ENCODE measurements at regions not wholly inside any gene's neighbourhood (a gene's known extent, or its start where the extent isn't known, plus 50 kb on each side); places are given as distances from the start of the nearest gene placed in this dataset.
"Not testable (repeated sequence)": the region's sequence is repeated elsewhere in the genome, so short reads cannot be mapped to it uniquely, and the experiment has no call there.

GRCh38 chr13:83125791-83126190, 756.5 kb downstream of the SLITRK1 start:
- no CpG with 5 or more reads among the region's 1 CpG for WGBS, 2 donors (ENCODE audit: extremely low coverage in 2 of 2, insufficient read length in 2 of 2, insufficient replicate concordance in 1 of 2)
- no peaks in the 10 kb centered on the region for H3K36me3 ChIP-seq (replicated peaks in 1 of 2; ENCODE audit: control insufficient read depth in 2 of 2, insufficient read depth in 2 of 2, low read length in 2 of 2)
- H3K18ac ChIP-seq (ENCODE audit: low read length), result no peak overlapping the region
- no peak overlapping the region for H2BK5ac ChIP-seq (ENCODE audit: low read length)
- H3K9me3 ChIP-seq (replicated peaks in 1 of 2; ENCODE audit: control insufficient read depth in 2 of 2, insufficient read depth in 1 of 2, low read depth in 1 of 2, low read length in 2 of 2), result no peaks in the 10 kb centered on the region
- H2AK5ac ChIP-seq (ENCODE audit: low read depth, low read length), result no peak overlapping the region
- H4K91ac ChIP-seq (ENCODE audit: low read depth, low read length, poor library complexity), result no peak overlapping the region
- H3K4me3 ChIP-seq (ENCODE audit: low read length in 2 of 2), result no peak overlapping the region
- H3K9ac ChIP-seq (ENCODE audit: low read depth, low read length, poor library complexity), result no peak overlapping the region
- H3K4me1 ChIP-seq (ENCODE audit: control insufficient read depth in 2 of 2, insufficient read depth in 1 of 2, low read depth in 1 of 2, low read length in 2 of 2), result no peaks in the 10 kb centered on the region
- no peak overlapping the region for H2AFZ ChIP-seq (ENCODE audit: low read length)
- no peak overlapping the region for H2BK12ac ChIP-seq (ENCODE audit: low read length)
- H2BK15ac ChIP-seq (ENCODE audit: low read length), result no peak overlapping the region
- no peak overlapping the region for H4K8ac ChIP-seq (ENCODE audit: low read depth, low read length)
- H3K4ac ChIP-seq (ENCODE audit: low read length), result no peak overlapping the region
- no peak overlapping the region for H3K14ac ChIP-seq (ENCODE audit: low read length)
- no peak overlapping the region for H3K23ac ChIP-seq (ENCODE audit: low read depth, low read length, poor library complexity)
- H2BK120ac ChIP-seq (ENCODE audit: low read depth, low read length), result no peak overlapping the region
- H3K79me1 ChIP-seq (ENCODE audit: low read depth, low read length), result no peaks in the 10 kb centered on the region
- no peak overlapping the region for H3K4me2 ChIP-seq (ENCODE audit: insufficient read depth, low read length, poor library complexity, severe bottlenecking)
- no peak for DNase-seq (ENCODE audit: low spot score)
- no peak overlapping the region for H3K27ac ChIP-seq (replicated peaks; ENCODE audit: low read length)
- H3K27me3 ChIP-seq (ENCODE audit: control insufficient read depth in 3 of 3, insufficient read depth in 3 of 3, low read depth in 1 of 3, low read length in 3 of 3), result no peaks in the 10 kb centered on the region

- Histone ChIP-seq H2BK5ac (ENCODE audit: low read length) (no peak overlapping the region), H3K9me3 (replicated peaks in 1 of 2; ENCODE audit: control insufficient read depth in 2 of 2, insufficient read depth in 1 of 2, low read depth in 1 of 2, low read length in 2 of 2) (no peaks in the 10 kb centered on the region), H4K8ac (ENCODE audit: low read depth, low read length) (no peak overlapping the region), H2BK15ac (ENCODE audit: low read length) (no peak overlapping the region), H3K4me3 (ENCODE audit: low read length in 2 of 2) (no peak overlapping the region), H3K27me3 (ENCODE audit: control insufficient read depth in 3 of 3, insufficient read depth in 3 of 3, low read depth in 1 of 3, low read length in 3 of 3) (no peaks in the 10 kb centered on the region), H3K4me1 (ENCODE audit: control insufficient read depth in 2 of 2, insufficient read depth in 1 of 2, low read depth in 1 of 2, low read length in 2 of 2) (no peaks in the 10 kb centered on the region), H3K23ac (ENCODE audit: low read depth, low read length, poor library complexity) (no peak overlapping the region), H2BK120ac (ENCODE audit: low read depth, low read length) (no peak overlapping the region), H3K9ac (ENCODE audit: low read depth, low read length, poor library complexity) (no peak overlapping the region), H3K4me2 (ENCODE audit: insufficient read depth, low read length, poor library complexity, severe bottlenecking) (no peak overlapping the region), H3K18ac (ENCODE audit: low read length) (no peak overlapping the region), H2AK5ac (ENCODE audit: low read depth, low read length) (no peak overlapping the region), H3K27ac (replicated peaks; ENCODE audit: low read length) (no peak overlapping the region), H3K14ac (ENCODE audit: low read length) (no peak overlapping the region), H2AFZ (ENCODE audit: low read length) (no peak overlapping the region), H3K4ac (ENCODE audit: low read length) (no peak overlapping the region), H4K91ac (ENCODE audit: low read depth, low read length, poor library complexity) (no peak overlapping the region), H3K36me3 (replicated peaks in 1 of 2; ENCODE audit: control insufficient read depth in 2 of 2, insufficient read depth in 2 of 2, low read length in 2 of 2) (no peaks in the 10 kb centered on the region), H2BK12ac (ENCODE audit: low read length) (no peak overlapping the region), H3K79me1 (ENCODE audit: low read depth, low read length) (no peaks in the 10 kb centered on the region)
- DNase-seq (ENCODE audit: low spot score), result no peak
- no CpG with 5 or more reads among the region's 4 CpGs for WGBS, 2 donors (ENCODE audit: extremely low coverage in 2 of 2, insufficient read length in 2 of 2, insufficient replicate concordance in 1 of 2)
Observed at GRCh38 chr13:83121896-83122295, 760.4 kb downstream of the SLITRK1 start.

GRCh38 chr13:83117046-83117445, 765.2 kb downstream of the SLITRK1 start:
- Histone ChIP-seq H2BK120ac (ENCODE audit: low read depth, low read length) (no peak overlapping the region), H4K8ac (ENCODE audit: low read depth, low read length) (no peak overlapping the region), H3K9me3 (replicated peaks in 1 of 2; ENCODE audit: control insufficient read depth in 2 of 2, insufficient read depth in 1 of 2, low read depth in 1 of 2, low read length in 2 of 2) (no peaks in the 10 kb centered on the region), H3K14ac (ENCODE audit: low read length) (no peak overlapping the region), H3K27me3 (ENCODE audit: control insufficient read depth in 3 of 3, insufficient read depth in 3 of 3, low read depth in 1 of 3, low read length in 3 of 3) (no peaks in the 10 kb centered on the region), H3K36me3 (replicated peaks in 1 of 2; ENCODE audit: control insufficient read depth in 2 of 2, insufficient read depth in 2 of 2, low read length in 2 of 2) (no peaks in the 10 kb centered on the region), H2AFZ (ENCODE audit: low read length) (peak overlapping the region; percentile 32), H2BK12ac (ENCODE audit: low read length) (no peak overlapping the region), H3K23ac (ENCODE audit: low read depth, low read length, poor library complexity) (no peak overlapping the region), H3K79me1 (ENCODE audit: low read depth, low read length) (no peaks in the 10 kb centered on the region), H3K4ac (ENCODE audit: low read length) (no peak overlapping the region), H3K4me1 (ENCODE audit: control insufficient read depth in 2 of 2, insufficient read depth in 1 of 2, low read depth in 1 of 2, low read length in 2 of 2) (no peaks in the 10 kb centered on the region), H2BK15ac (ENCODE audit: low read length) (no peak overlapping the region), H2AK5ac (ENCODE audit: low read depth, low read length) (no peak overlapping the region), H3K4me3 (ENCODE audit: low read length in 2 of 2) (no peak overlapping the region), H3K9ac (ENCODE audit: low read depth, low read length, poor library complexity) (no peak overlapping the region), H3K4me2 (ENCODE audit: insufficient read depth, low read length, poor library complexity, severe bottlenecking) (no peak overlapping the region), H4K91ac (ENCODE audit: low read depth, low read length, poor library complexity) (no peak overlapping the region), H3K27ac (replicated peaks; ENCODE audit: low read length) (no peak overlapping the region), H2BK5ac (ENCODE audit: low read length) (no peak overlapping the region), H3K18ac (ENCODE audit: low read length) (no peak overlapping the region)
- no peak for DNase-seq (ENCODE audit: low spot score)
- WGBS, 2 donors (ENCODE audit: extremely low coverage in 2 of 2, insufficient read length in 2 of 2, insufficient replicate concordance in 1 of 2), result no CpG with 5 or more reads among the region's 4 CpGs

GRCh38 chr13:83101574-83102247, 780.6 kb downstream of the SLITRK1 start:
- not testable (repeated sequence) for H3K4me2 ChIP-seq (ENCODE audit: insufficient read depth, low read length, poor library complexity, severe bottlenecking); H3K27ac ChIP-seq (replicated peaks; ENCODE audit: low read length); H2BK5ac ChIP-seq (ENCODE audit: low read length); H3K27me3 ChIP-seq (ENCODE audit: control insufficient read depth in 3 of 3, insufficient read depth in 3 of 3, low read depth in 1 of 3, low read length in 3 of 3); H3K18ac ChIP-seq (ENCODE audit: low read length); H3K14ac ChIP-seq (ENCODE audit: low read length); H2BK15ac ChIP-seq (ENCODE audit: low read length); H4K8ac ChIP-seq (ENCODE audit: low read depth, low read length); H4K91ac ChIP-seq (ENCODE audit: low read depth, low read length, poor library complexity); H3K9me3 ChIP-seq (replicated peaks in 1 of 2; ENCODE audit: control insufficient read depth in 2 of 2, insufficient read depth in 1 of 2, low read depth in 1 of 2, low read length in 2 of 2); DNase-seq (ENCODE audit: low spot score); H2BK120ac ChIP-seq (ENCODE audit: low read depth, low read length); H3K4me3 ChIP-seq (ENCODE audit: low read length in 2 of 2); H2AK5ac ChIP-seq (ENCODE audit: low read depth, low read length); H3K36me3 ChIP-seq (replicated peaks in 1 of 2; ENCODE audit: control insufficient read depth in 2 of 2, insufficient read depth in 2 of 2, low read length in 2 of 2); H2BK12ac ChIP-seq (ENCODE audit: low read length); H3K79me1 ChIP-seq (ENCODE audit: low read depth, low read length); H3K4me1 ChIP-seq (ENCODE audit: control insufficient read depth in 2 of 2, insufficient read depth in 1 of 2, low read depth in 1 of 2, low read length in 2 of 2); H3K9ac ChIP-seq (ENCODE audit: low read depth, low read length, poor library complexity); H3K4ac ChIP-seq (ENCODE audit: low read length); H3K23ac ChIP-seq (ENCODE audit: low read depth, low read length, poor library complexity); H2AFZ ChIP-seq (ENCODE audit: low read length)
- no CpG with 5 or more reads among the region's 5 CpGs for WGBS, 2 donors (ENCODE audit: extremely low coverage in 2 of 2, insufficient read length in 2 of 2, insufficient replicate concordance in 1 of 2)

Measured in neuronal stem cell (in vitro differentiated cells).